HepG2 (cell line): ENCODE measurements at regions not wholly inside any gene's neighbourhood (a gene's known extent, or its start where the extent isn't known, plus 50 kb on each side); places are given as distances from the start of the nearest gene placed in this dataset.

Experiments
- KDM1A ChIP-seq: IDR thresholded peaks from 2 replicates; pipeline ENCODE4 v1.6.1; 2016; ENCODE audit warnings: missing compliant biosample characterization
- NONO ChIP-seq, 2 experiments: fragments of 450-650 bp in 1 of 2; sonication (generic) in 1 of 2; formaldehyde crosslinking in 1 of 2; IDR thresholded peaks in 1 of 2; conservative IDR thresholded peaks in 1 of 2; 2 replicates each; pipeline versions ENCODE4 v1.6.1 to v1.8.0; 2017 to 2022; ENCODE audit warnings: mild to moderate bottlenecking in 1 of 2, missing genetic modification reagents in 1 of 2, moderate library complexity in 1 of 2
- TRIM24 ChIP-seq: sonication (generic); formaldehyde crosslinking; IDR thresholded peaks from 2 replicates; pipeline ENCODE4 v1.8.0; 2022; ENCODE audit warnings: mild to moderate bottlenecking, missing genetic modification reagents
- ZNF766 ChIP-seq: sonication (generic); formaldehyde crosslinking; IDR thresholded peaks from 2 replicates; pipeline ENCODE4 v1.5.0; 2020; ENCODE audit warnings: missing genetic modification reagents, borderline replicate concordance
- TF ChIP-seq, protein P1 (sequence below): sonication (generic); formaldehyde crosslinking; IDR thresholded peaks from 2 replicates; pipeline ENCODE4 v1.5.0; 2020; ENCODE audit warnings: missing genetic modification reagents

DNA sequence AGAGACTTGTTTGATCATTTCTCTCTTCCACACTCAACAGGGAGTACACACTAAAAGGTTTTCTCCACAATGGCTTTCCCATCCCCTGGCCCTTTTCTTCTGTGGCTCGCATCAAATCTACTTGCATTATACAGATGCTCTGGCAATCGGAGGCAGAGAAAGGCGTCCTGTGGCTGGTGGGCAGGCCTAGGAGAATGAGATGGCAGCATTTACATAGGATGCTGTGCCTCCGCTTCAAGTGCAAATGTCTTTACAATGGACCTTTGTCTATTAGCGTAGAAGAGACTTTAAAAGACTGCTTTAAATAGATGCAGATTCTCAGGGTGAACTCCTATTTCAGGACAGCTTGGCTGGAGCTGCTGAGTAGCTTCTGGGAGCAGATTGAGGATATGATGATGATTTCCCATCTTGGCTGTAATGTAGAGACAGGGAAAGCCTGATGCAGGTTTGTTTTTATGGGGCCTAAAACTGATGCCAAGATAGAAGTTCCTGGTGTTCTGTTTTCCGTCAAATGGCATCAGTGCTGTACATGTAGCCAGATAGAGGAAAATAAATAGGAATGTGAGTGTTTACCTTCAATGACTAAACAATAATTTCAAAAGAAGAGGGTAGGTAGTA lies 423.4 kb downstream of the RND3 start:
- TF ChIP-seq NONO (IDR thresholded peaks at IDR 0.05) (no peak), NONO (CRISPR knock-in tag; conservative IDR thresholded peaks at IDR 0.05) (no peak), TRIM24 (CRISPR knock-in tag) (no peak), KDM1A (no peak), ZNF766 (CRISPR knock-in tag) (no peak)
- TF ChIP-seq, protein P1, sequence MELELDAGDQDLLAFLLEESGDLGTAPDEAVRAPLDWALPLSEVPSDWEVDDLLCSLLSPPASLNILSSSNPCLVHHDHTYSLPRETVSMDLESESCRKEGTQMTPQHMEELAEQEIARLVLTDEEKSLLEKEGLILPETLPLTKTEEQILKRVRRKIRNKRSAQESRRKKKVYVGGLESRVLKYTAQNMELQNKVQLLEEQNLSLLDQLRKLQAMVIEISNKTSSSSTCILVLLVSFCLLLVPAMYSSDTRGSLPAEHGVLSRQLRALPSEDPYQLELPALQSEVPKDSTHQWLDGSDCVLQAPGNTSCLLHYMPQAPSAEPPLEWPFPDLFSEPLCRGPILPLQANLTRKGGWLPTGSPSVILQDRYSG: no peak
